ENCODE measurements at regions not wholly inside any gene's neighbourhood (a gene's known extent, or its start where the extent isn't known, plus 50 kb on each side); places are given as distances from the start of the nearest gene placed in this dataset.

DNA sequence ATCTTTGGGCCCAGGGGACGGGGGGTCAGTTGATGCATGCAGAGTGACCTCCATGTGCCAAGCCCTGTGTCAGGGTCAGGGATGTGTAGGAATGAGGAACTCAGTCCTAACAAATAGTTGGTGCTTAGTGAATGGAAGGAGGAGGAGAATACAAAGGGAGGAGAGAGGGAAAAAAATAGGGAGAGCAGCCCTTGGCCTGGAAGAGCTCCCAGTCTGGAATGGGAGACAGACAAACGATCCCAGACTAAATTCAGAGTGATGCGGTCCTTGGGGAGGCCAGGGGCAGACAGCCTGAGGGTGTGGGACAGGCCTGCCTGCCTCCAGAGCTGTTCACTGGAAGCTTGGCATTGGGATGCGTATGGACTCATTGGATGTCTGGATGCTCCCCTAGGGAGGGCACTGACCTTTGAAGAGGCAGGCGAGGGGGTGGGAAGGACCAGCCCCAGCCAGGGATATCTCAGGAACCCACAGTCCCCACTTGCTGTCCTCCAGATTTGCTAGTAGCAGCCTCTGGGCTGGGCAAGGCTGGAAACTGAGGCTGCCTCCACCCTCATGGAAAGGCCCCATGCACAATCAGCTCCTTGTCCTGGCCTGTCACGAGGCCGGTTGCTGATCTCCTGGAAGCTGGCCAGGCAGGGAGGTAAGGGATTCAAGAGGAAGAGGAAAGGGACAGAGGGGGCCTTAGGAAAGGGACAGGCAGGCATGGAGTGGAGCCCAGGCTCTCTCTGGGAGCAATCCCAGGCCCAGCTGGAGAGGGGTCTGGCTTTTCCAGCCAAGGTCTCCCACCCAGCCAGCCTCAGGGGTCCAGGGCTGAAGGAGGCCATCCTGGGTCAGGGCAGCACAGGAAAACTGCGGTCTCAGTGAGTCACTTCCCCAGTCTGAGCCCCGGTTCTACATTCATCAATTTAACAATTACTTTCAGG lies 69.0 kb upstream of the GGTA1 start:
- DNase-seq (ENCODE audit: low read depth in 2 of 2): no peak

- DNase-seq (ENCODE audit: low read depth in 2 of 2): no peak
These were observed 69.6 kb upstream of the GGTA1 start for GRCh38 chr9:121569266-121569648.

DNA sequence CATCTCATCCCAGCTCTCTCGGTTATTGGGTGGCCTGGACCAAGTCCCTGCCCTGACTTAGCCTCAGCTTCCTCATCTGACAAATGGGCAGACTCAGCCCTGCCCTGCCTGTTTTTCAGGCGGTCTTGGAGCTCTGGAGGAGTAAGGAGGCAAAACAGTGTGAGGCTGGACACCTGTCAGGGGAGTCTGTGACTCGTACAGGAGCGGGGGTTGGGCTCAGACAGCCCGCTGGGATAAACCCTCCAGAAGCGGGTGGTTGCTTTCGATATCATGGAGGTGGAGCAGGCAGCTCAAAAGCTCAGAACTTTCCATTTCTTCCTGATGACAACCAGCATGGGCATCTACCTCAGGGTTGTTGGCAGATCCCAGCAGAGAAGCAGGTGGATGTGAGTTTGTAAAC lies 72.9 kb upstream of the GGTA1 start:
- no peak for DNase-seq (ENCODE audit: low read depth in 2 of 2)

- no peak for DNase-seq (ENCODE audit: low read depth in 2 of 2)
These were observed 74.3 kb upstream of the GGTA1 start for GRCh38 chr9:121573717-121574485.

GRCh38 chr9:121574774-121575519 lies 75.3 kb upstream of the GGTA1 start:
- no peak for DNase-seq (ENCODE audit: low read depth in 2 of 2)

DNA sequence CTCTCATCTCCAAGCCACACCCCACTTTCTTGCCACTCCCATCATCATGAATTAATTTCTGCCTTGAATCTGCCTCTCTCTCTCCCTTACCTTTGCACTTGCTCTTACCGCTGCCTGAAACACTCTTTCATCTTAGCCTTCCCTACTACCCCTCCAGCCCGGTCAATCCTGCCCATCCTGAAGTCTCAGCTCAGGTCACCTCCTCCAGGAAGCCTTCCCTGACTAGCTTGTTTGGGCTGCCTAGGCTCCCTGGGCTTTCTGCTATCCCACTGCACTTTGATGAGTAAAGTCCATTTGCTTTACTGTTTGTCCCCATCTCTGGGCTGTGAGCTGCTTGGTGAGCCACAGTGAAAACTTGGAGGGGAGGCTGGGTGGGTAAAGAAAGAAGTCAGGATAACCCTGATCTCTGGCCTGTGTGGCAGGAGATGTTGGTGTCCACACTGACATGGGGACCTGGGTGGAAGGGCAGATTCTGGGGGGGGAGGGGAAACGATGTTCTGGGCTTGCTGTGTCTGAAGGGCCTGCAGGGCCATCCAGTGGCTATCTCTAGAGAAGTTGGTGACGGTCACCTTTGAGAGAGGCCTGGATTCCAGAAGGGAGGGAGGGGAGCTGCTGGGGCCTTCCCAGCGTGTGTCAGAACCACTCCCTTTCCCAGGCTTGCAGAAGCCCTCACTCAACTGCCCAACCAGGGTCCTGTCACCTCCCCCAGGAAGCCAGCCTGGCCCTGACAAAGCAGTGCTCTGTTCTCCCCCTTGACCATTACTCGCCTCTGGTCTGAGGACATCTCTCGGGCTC lies 75.0 kb upstream of the DAB2IP start:
- DNase-seq (ENCODE audit: low read depth in 2 of 2): no peak

- no peak for DNase-seq (ENCODE audit: low read depth in 2 of 2)
These were observed 74.3 kb upstream of the DAB2IP start for GRCh38 chr9:121577166-121577565.

GRCh38 chr9:121577572-121577971 lies 73.9 kb upstream of the DAB2IP start:
- no peak for DNase-seq (ENCODE audit: low read depth in 2 of 2)

DNA sequence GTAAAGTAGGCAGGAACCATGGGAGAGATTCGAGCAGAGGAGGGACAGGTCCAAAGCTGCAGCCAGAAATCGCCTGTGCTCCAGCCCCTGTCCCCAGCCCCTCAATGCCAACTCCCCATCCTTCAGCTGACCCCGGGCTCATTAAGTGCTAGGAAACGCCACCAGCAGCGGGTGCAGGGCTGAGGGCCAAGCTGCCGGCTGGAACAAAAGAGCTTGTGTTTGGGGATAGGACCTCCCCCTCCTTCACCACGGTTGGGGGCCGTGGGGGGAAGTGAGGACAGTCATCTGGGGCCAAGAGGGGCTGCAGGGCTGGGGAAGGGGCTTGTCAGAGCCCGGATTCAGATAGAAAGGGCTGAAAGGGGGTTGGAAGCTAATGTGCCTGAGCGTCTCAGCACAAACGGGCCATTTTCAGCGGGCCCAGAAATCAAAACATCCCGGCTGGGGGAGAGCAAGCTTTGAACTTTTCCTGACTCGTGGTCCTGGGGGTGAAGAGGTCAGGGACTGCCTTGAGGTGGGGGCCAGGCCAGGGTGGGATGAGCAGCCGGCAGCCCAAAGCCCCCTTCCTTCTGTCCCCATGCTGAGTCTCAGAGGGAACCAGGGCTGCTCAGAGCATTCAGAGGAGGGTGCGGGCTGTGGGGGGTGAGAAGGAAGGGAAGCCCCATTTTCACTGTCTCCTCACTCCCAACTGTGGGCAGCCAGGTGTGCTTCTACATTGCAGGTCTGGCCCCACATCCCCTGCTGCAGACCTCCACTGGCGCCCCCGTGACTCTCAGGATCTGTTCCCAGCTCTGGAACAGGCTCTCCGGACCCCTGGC lies 69.4 kb upstream of the DAB2IP start:
- no peak for DNase-seq (ENCODE audit: low read depth in 2 of 2)

DNA sequence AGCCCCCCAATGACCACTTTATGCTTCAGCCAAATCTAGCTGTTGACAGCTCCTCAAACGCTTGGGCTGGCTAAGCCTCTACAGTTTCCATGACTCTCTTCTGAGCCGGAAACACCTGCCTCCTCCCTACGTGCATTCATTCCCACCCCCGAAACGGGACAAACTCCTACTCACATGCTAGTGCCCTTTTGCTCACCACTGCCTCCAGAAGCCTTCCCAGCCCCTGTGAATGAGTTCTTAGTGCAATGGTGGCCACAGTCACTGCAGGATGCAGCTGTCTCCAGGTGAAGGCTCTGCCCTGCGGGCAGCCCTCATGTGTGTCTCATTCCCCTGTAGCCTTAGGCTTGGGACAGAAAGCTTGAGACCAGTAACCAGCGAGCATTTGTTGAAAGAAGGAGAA lies 68.8 kb upstream of the DAB2IP start:
- no peak for DNase-seq (ENCODE audit: low read depth in 2 of 2)

GRCh38 chr9:121584421-121584820 lies 67.0 kb upstream of the DAB2IP start:
- DNase-seq (ENCODE audit: low read depth in 2 of 2): no peak

DNA sequence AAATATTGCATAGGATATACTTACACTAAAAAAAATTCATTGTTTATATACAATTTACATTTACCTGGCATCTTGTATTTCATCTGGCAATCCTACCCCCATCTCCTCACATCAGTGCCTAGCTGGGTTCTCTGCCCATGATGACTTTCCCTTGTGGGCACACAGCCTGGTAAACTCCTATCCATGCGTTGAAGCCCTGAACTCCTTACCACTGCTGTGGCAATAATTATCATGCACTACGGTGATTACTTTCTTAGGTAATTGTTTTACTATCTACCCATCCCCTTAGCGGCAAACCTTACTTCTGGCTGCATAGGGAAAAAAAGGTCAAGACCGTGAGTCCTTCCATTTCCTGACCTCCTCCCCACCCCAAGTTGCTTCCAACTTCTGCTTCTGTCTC lies 63.6 kb upstream of the DAB2IP start:
- no peak for DNase-seq (ENCODE audit: low read depth in 2 of 2)

DNA sequence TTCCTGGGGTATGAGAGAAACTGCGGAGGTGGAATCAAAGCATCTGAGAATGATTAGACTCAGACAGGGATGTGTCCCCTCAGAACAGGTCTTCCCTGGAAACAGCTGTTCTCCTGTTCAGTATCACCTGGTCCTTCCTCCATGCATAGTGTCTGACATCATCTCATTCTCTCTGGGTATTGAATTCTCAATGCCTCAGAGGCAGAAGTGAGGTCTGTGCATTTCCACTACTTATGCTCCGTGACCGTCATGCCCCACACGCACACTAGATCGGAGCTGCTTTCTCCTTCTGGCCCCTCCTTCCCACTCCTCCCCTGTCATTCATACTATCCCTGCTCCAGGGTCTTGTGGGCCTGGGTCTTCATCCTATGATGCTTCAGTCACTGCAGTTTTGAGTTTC lies 61.4 kb upstream of the DAB2IP start:
- DNase-seq (ENCODE audit: low read depth in 2 of 2): no peak

DNA sequence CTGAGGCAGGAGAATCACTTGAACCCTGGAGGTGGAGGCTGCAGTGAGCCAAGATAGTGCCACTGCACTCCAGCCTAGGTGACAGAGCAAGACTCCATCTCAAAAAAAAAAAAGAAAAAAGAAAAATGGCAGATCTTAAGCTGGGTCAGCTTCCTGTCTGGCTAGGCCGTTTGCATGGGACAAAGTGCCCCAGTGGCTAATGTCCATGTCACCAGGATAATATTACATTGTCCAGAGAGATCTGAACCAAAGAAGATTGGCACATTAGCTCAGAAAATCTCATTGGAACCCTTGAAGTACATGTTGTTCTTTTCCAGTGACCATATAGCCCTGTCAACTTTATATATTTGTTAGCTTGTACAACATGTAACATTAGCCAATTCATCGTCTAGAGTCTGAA lies 59.2 kb upstream of the DAB2IP start:
- DNase-seq (ENCODE audit: low read depth in 2 of 2): no peak

DNA sequence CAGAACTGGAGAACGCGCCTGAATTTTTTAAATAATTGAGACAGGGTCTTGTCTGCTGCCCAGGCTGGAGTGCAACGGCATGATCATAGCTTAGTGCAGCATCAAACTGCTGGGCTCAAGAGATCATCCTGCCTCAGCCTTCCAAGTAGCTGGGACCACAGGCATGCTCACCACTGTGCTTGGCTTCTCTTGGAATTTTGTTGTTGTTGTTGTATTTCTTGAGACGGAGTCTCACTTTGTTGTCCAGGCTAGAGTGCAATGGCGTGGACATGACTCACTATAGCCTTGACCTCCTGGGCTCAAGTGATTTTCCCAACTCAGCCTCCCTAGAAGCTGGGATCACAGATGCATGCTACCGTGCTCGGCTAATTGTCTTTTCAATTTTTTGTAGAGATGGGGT lies 58.4 kb upstream of the DAB2IP start:
- DNase-seq (ENCODE audit: low read depth in 2 of 2): no peak

- no peak for DNase-seq (ENCODE audit: low read depth in 2 of 2)
These were observed 54.9 kb upstream of the DAB2IP start for GRCh38 chr9:121596515-121596914.

DNA sequence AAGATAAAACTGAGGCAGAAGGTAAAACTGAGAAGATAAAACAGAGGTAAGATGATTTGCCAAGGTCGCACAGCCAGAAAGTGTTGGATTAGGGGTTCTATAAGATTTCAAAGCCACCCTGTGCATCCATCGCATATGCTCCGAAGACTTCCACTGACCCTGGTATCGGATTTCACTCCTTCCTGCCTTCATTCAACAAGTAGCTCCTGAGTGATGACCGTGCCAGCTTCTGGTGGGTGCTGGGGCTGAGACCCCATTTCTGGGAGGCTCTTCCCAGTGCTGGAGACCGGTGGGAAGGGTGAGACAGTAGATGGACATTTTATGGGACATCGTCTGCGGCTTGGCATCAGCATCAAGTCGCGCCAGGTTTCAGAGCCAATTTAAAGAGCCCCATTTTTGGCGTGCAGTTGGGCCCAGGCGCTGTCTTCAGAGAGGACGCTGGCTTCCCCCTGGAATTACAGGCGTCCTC lies 53.7 kb upstream of the DAB2IP start:
- no peak for DNase-seq (ENCODE audit: low read depth in 2 of 2)

DNA sequence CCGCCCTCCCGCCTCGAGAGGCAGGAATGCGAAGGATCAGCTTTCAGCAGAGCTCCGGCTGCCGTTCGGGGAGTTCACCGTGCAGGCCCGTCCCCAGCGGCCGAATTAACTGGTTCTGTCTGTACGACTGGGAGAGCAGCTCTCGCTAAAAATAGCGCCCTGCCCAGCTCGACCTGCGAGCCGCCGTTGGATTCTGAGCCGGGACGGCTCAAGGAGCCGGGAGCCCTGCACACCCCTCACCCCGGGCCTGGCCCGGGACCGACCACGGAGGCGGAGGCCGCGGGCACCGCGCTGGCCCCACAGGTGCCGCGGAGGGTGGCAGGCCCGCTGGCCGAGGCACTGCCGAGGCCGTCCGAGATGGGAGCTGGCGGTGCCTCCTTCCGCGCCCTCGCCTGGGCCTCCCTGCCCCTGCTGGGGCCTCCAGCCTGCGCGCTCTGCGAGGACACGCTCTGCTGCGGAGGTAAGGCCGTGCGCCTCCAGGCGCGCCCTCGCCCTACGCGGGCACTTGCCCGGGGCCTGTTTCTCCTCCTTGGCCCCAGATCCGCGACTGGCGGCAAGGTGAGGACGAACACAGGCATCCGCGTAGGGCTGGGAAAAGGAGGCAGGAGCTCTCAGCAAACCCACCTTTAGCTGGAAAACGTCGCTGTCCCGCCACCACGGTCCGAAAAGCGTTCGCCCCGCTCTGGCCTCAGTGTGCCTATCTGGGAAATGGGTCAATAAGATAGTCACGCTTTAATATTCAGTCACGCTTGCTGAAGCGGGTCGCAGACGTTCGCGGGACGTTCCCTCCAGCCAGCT lies 53.1 kb upstream of the DAB2IP start:
- DNase-seq (ENCODE audit: low read depth in 2 of 2): no peak

DNA sequence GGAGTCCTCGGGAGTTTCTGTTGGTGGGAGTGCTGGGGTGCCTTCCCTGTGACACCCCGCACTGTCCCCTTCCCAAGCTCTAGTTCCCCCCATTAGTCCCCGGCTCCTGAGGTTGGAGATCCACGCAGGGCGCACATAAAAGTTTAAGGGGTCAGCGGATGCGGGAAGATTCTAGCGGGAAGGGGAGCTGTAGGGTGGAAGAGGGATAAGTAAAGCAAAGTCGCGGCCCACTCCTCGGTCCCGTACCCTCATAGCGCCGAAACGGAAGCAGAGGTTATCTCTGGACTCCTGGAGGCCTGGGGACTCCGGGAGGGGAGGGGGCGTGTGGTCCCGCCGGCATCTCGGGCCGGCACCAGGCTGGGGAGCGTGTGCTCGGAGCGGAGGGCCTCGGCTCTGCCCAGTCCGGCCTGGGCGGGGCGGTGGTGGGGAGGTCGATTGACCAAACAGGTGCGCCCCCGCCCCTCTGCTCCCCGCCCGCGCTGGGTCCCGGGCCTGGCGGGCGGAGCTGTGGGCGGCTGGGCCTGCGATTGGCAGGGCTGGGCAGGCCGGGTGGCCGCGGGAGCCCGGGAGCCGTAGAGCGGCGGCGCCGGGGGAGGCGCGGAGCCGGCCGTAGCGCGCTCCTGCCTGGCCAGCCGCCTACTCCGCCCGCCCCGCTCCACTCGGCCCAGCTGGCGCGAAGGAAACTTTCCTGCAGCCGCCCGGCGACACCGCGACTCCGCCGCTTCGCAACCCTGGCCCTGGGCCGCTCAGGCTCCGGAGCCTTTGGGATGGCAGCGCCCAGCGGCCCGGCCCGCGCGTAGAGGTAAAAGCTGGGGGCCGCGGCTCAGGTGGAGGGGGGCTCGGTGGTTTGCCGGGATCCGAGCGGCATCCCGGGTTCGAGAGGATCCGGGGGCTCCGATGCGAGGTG lies 52.2 kb upstream of the DAB2IP start:
- no peak for DNase-seq (ENCODE audit: low read depth in 2 of 2)

Data from activated CD4-positive, alpha-beta T cell treated with anti-CD3 and anti-CD28 coated beads for 24 hours (primary cell).